B cell (primary cell): ENCODE measurements at regions not wholly inside any gene's neighbourhood (a gene's known extent, or its start where the extent isn't known, plus 50 kb on each side); places are given as distances from the start of the nearest gene placed in this dataset.

ENCODE experiments used
- ATAC-seq: fragments of 200-7000 bp; cut with Tn5 transposase; one replicate; pipeline ENCODE4 v1.10.0; 2021; ENCODE audit warnings: low read depth, mild to moderate bottlenecking, moderate number of reproducible peaks, moderate library complexity
- CTCF ChIA-PET: fragments of 350-600 bp; sonication (Branson Sonifier 250); formaldehyde crosslinking; loops from one replicate; lab custom pipeline; 2021; ENCODE audit warnings: antibody characterized with exemption, inconsistent platforms; lab: Charles Lee
- POLR2A ChIA-PET: fragments of 350-600 bp; sonication (Branson Sonifier 250); formaldehyde crosslinking; loops from one replicate; lab custom pipeline; 2021; ENCODE audit warnings: antibody characterized with exemption; lab: Charles Lee
- DNase-seq: peaks from one replicate; pipeline ENCODE4 v3.0.0; 2013
- H2AFZ ChIP-seq: 2 replicates; pipeline ENCODE4 v1.6.1; 2012; ENCODE audit warnings: mild to moderate bottlenecking, low read depth, low read length; ENCODE audit not compliant: insufficient read depth, poor library complexity, severe bottlenecking
- H3K27ac ChIP-seq, 2 donors: 1 replicate in 1 of 2; 2 replicates in 1 of 2; pipeline ENCODE4 v1.5.1; 2012 to 2013; ENCODE audit warnings: low read length in 2 of 2, mild to moderate bottlenecking in 2 of 2, moderate library complexity in 1 of 2
- H3K27me3 ChIP-seq, 4 experiments: fragments of 200-600 bp in 1 of 4; sonication (generic) in 1 of 4; replicated peaks in 1 of 4; 1 replicate in 2 of 4; 2 replicates in 2 of 4; pipeline versions ENCODE4 v1.6.1 to v1.7.0; 2013 to 2016; ENCODE audit warnings: low read length in 3 of 4, mild to moderate bottlenecking in 2 of 4, mixed read lengths in 1 of 4, moderate library complexity in 1 of 4; ENCODE audit not compliant: insufficient read depth in 4 of 4, control insufficient read depth in 3 of 4; ENCODE audit errors: control extremely low read depth in 1 of 4
- H3K36me3 ChIP-seq, 2 experiments: replicated peaks in 1 of 2; 1 replicate in 1 of 2; 2 replicates in 1 of 2; pipeline versions ENCODE4 v1.6.1 to v1.7.1; 2013; ENCODE audit warnings: low read length in 1 of 2; ENCODE audit not compliant: insufficient read depth in 2 of 2, control insufficient read depth in 1 of 2; ENCODE audit errors: control extremely low read depth in 1 of 2, extremely low read depth in 1 of 2
- H3K4me1 ChIP-seq, 2 donors: fragments of 200-600 bp in 1 of 2; sonication (generic) in 1 of 2; 1 replicate in 1 of 2; 2 replicates in 1 of 2; pipeline versions ENCODE4 v1.5.1 to v1.6.1; 2013 to 2017; ENCODE audit warnings: low read length in 2 of 2; ENCODE audit not compliant: control insufficient read depth in 2 of 2, insufficient read depth in 2 of 2
- H3K4me2 ChIP-seq: replicated peaks from 2 replicates; pipeline ENCODE3; 2012; ENCODE audit warnings: mild to moderate bottlenecking, low read depth, low read length; ENCODE audit not compliant: poor library complexity, severe bottlenecking
- H3K4me3 ChIP-seq, 5 experiments: fragments of 200-600 bp in 1 of 5; sonication (generic) in 1 of 5; 1 replicate in 3 of 5; 2 replicates in 2 of 5; pipeline versions ENCODE4 v1.5.1 to v1.7.0; 2011 to 2016; ENCODE audit warnings: low read length in 4 of 5, mild to moderate bottlenecking in 4 of 5, low read depth in 2 of 5, control low read depth in 1 of 5, moderate library complexity in 1 of 5; ENCODE audit not compliant: insufficient read depth in 1 of 5; ENCODE audit errors: control extremely low read depth in 1 of 5, extremely low read depth in 1 of 5
- H3K79me2 ChIP-seq: fragments of 200-600 bp; sonication (generic); one replicate; pipeline ENCODE4 v1.6.0; 2016; ENCODE audit warnings: low read length; ENCODE audit not compliant: control insufficient read depth, insufficient read depth
- H3K9ac ChIP-seq: fragments of 200-600 bp; sonication (generic); 2 replicates; pipeline ENCODE4 v1.6.1; 2017; ENCODE audit warnings: mild to moderate bottlenecking, low read length, moderate library complexity
- H3K9me3 ChIP-seq, 3 donors: one replicate each; pipeline versions ENCODE4 v1.6.1 to v1.7.1; 2013; ENCODE audit warnings: low read length in 2 of 3; ENCODE audit not compliant: control insufficient read depth in 2 of 3, insufficient read depth in 1 of 3; ENCODE audit errors: control extremely low read depth in 1 of 3
- H4K20me1 ChIP-seq: 2 replicates; pipeline ENCODE4 v1.6.0; 2012; ENCODE audit warnings: mild to moderate bottlenecking, low read length; ENCODE audit not compliant: insufficient read depth, control insufficient read depth, poor library complexity, severe bottlenecking
- H3K27ac Mint-ChIP-seq: one replicate; pipeline ENCODE4 v1.8.0; 2021; ENCODE audit warnings: mixed read lengths
- H3K27me3 Mint-ChIP-seq: one replicate; pipeline ENCODE4 v1.8.0; 2021; ENCODE audit warnings: mixed read lengths
- H3K4me1 Mint-ChIP-seq: one replicate; pipeline ENCODE4 v1.8.0; 2021; ENCODE audit warnings: mixed read lengths
- H3K4me3 Mint-ChIP-seq: one replicate; pipeline ENCODE4 v1.8.0; 2021; ENCODE audit warnings: mixed read lengths
- H3K9me3 Mint-ChIP-seq: one replicate; pipeline ENCODE4 v1.8.0; 2022; ENCODE audit warnings: mixed read lengths; ENCODE audit not compliant: insufficient read depth
- CTCF ChIP-seq: fragments of 200-600 bp; IDR thresholded peaks from one replicate; pipeline ENCODE4 v1.8.0; 2022; ENCODE audit warnings: antibody characterized with exemption, mild to moderate bottlenecking
- EZH2 ChIP-seq: IDR thresholded peaks from 2 replicates; pipeline ENCODE4 v1.6.1; 2012; ENCODE audit warnings: borderline replicate concordance, low read depth, mild to moderate bottlenecking, moderate library complexity, low read length; ENCODE audit not compliant: insufficient read depth, poor library complexity, severe bottlenecking
- WGBS: methylation state at CpG from one replicate; pipeline ENCODE4 v1.1.5; 2013; ENCODE audit warnings: missing lambda C conversion rate; ENCODE audit not compliant: insufficient coverage; 5-methylcytosine and 5-hydroxymethylcytosine counted together
- intact Hi-C: fragments of 100-400 bp; cut with micrococcal nuclease; formaldehyde crosslinking; loops from one replicate; pipeline ENCODE4 v1.10.0; 2022

- CTCF ChIA-PET, result no interaction called here
- intact Hi-C loops, result no loop called here
- Histone ChIP-seq H3K79me2 (no peaks in the 10 kb centered on the region), H3K9me3 (no peaks in the 10 kb centered on the region), H3K36me3 (no peaks in the 10 kb centered on the region), H3K4me3 (no peak overlapping the region), H3K27me3 (no peaks in the 10 kb centered on the region), H3K27ac (no peak overlapping the region), H3K4me1 (no peaks in the 10 kb centered on the region), H3K4me2 (no peak overlapping the region), H3K9ac (no peak overlapping the region), H2AFZ (no peak overlapping the region), H4K20me1 (no peaks in the 10 kb centered on the region)
- TF ChIP-seq CTCF (no peak), EZH2 (no peak)
- ATAC-seq (no peak), DNase-seq (no peak)
- H3K27me3 Mint-ChIP-seq, result peaks cover 3% of the 10 kb centered on the region
- no peak overlapping the region for H3K4me3 Mint-ChIP-seq
- POLR2A ChIA-PET, result no interaction called here
- WGBS, result 92% methylated on average over 3 of the region's 6 CpGs
- H3K9me3 Mint-ChIP-seq, result no peaks in the 10 kb centered on the region
- no peaks in the 10 kb centered on the region for H3K4me1 Mint-ChIP-seq
- H3K27ac Mint-ChIP-seq, result no peak overlapping the region
Observed at GRCh38 chr21:39085843-39086405, 97.3 kb downstream of the PSMG1 start.

- Histone ChIP-seq H3K27ac (no peak overlapping the region), H3K9me3 (no peaks in the 10 kb centered on the region), H3K4me2 (no peak overlapping the region), H3K36me3 (no peaks in the 10 kb centered on the region), H3K79me2 (no peaks in the 10 kb centered on the region), H4K20me1 (no peaks in the 10 kb centered on the region), H3K9ac (no peak overlapping the region), H3K4me3 (no peak overlapping the region), H3K27me3 (no peaks in the 10 kb centered on the region), H2AFZ (no peak overlapping the region), H3K4me1 (no peaks in the 10 kb centered on the region)
- DNase-seq, result no peak
- POLR2A ChIA-PET, result no interaction called here
- Mint-ChIP-seq H3K9me3 (no peaks in the 10 kb centered on the region), H3K4me1 (no peaks in the 10 kb centered on the region), H3K27ac (no peak overlapping the region), H3K4me3 (no peak overlapping the region), H3K27me3 (peaks cover 3% of the 10 kb centered on the region)
- intact Hi-C loops, result no loop called here
- ATAC-seq, result no peak
- TF ChIP-seq EZH2 (no peak), CTCF (no peak)
- CTCF ChIA-PET, result no interaction called here
- 85% methylated on average over 4 of the region's 5 CpGs for WGBS
Observed at GRCh38 chr21:39084979-39085729, 98.1 kb downstream of the PSMG1 start.
